GM18909 (cell line): ENCODE measurements at regions not wholly inside any gene's neighbourhood (a gene's known extent, or its start where the extent isn't known, plus 50 kb on each side); places are given as distances from the start of the nearest gene placed in this dataset.

Source experiments
- ATAC-seq: cut with Tn5 transposase; IDR thresholded peaks from one replicate; pipeline ENCODE4 v1.9.1; 2021; ENCODE audit warnings: mild to moderate bottlenecking; ENCODE audit not compliant: unreplicated experiment, poor library complexity

DNA sequence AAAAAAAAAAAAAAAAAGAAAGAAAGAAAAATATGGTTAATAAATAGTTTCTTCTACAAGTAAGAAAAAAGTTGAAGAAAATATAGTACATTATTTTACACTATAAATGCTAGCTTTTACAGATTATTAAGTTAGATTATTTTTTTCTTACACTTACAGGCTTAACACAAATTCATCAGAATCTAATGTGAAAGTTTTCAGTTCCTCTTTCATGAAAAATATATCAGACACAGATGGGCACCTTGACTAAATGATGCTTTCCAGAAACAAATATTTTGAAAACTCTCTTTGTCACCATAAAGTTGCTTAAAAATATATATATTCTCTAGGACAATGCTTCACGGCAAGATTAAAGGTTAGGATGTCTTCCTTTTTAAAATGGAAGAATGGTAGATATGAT lies 321.8 kb upstream of the HSF2 start:
- peak; percentile 49 for ATAC-seq

DNA sequence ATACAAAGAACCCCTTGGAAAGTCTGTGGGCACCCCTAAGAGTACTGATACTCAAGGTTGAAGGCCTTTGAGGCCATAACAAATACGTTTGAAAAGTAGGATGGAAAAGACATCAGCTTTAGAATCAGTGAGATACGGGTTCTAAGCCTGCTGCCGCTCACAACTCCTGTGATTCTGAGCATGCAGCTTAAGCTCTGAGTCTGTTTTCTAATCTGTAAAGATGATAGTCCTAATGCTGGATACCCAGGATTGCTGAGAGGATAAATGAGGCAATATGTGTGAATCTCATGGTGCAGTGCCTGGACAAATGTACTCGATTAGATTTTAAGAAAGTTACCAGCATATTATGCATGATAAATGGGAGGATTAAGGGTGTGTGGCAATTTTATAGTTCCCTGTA lies 321.0 kb upstream of the HSF2 start:
- ATAC-seq: no peak

DNA sequence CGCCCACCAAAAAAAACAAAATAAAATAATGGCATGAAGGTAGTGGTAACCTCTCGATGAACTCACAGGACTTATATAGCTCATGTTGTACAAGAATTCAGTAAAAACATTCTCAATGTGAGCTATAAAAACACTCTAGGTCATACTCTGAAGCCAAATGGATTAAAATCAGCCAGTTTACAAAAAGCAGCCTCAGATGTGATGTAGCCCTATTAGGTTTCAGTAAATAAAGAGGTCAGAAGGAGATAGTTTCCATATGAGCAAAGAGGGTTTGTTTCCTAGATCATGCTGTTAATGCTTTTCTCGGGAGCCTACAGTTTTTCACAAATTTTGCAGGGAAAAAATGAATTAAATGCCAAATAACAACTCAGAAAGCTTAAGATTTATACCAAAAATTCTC lies 319.5 kb upstream of the HSF2 start:
- ATAC-seq: no peak

DNA sequence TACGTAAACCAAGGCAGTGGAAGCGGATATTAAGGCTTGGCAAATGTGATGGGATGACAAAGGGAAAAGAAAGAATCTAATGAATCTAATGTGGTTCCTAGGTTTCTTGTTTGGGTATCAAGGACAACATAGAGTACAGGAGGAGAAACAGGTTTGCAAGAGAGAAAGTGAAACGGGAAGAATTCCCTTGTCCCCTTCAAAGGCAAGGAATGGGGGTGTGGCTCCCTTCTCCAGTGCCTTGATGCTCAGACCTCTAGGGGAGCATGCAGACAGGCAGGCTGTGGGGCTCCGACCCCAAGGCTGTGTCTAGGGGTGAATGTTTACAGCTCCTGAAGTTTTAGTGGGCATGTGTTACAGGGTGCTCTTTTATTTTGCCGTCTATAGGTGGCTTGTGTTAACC lies 317.5 kb upstream of the HSF2 start:
- no peak for ATAC-seq

DNA sequence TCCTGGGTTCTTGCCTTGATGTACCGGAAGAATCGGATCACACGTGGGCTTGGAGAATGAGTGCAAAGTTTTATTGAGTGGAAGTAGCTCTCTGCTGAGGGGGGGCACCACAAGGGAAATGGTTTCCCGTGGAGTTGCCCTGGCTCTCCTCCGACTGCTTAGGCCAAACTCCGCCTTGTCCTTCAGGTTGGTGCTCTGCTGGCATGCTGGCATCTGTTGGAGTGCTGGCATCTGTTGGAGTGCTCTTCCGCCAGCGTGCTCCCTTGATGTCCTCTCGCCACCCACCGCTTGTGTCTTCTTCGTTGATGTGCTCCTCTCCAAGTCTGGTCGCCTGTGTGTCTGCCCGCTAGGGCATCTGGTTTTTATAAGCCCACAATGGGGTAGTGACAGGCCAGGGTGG lies 317.1 kb upstream of the HSF2 start:
- no peak for ATAC-seq

DNA sequence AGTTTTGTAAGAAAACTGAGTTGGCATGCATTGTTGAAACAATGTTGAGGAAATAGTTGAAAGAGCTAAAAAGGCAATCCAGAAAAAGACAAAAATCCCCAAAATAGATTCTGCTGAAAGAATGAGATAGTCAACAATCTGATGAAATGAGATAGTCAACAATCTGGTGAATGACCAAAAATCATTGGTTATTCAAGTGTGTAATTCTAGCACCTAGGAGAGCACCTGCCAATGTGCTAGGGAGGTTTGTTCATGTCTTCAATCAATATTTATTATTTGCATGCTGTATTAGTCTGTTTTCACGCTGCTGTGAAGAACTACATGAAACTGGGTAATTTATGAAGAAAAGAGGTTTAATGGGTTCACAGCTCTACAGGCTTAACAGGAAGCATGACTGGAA lies 307.1 kb upstream of the HSF2 start:
- ATAC-seq: no peak

DNA sequence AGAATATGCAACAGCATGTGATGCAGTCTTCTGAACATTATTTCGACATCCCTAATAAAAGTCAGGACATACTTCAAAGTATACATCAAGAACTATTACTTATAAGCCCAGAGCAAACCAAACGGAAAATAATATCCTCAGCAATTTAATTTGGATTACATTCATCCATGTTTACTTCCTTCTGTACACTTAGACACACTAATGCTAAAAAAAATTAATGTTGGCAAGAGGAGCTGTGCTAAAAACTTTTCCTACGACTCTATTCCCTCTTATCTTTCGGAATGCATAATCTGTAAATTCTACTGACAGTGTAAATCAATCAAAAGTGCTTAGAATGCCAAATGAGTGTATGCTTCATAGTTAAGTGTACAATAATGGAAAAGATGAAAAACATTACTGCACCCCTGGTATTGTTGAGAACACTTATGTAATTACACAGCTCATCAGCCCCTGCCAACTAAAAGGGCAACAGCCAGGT lies 301.2 kb upstream of the HSF2 start:
- ATAC-seq: no peak

DNA sequence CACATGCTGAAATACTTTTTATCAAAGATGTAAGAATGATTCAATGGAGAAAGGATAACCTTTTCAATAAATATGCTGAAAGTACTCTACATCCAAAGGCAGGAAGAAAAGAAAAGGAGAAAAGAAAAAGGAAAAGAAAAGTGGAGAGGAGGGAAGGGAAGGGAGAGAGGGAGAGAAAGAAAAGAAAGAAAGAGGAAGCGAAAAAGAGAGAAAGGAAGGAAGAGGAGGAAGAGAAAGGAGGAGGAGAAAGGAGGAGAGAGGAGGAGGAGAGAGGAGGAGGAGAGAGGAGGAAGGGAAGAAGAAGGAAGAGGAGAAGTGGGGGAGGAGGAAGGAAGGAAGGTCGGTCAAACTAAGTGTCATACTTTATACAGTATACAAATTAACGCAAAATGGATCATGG lies 297.4 kb upstream of the HSF2 start:
- ATAC-seq: no peak

DNA sequence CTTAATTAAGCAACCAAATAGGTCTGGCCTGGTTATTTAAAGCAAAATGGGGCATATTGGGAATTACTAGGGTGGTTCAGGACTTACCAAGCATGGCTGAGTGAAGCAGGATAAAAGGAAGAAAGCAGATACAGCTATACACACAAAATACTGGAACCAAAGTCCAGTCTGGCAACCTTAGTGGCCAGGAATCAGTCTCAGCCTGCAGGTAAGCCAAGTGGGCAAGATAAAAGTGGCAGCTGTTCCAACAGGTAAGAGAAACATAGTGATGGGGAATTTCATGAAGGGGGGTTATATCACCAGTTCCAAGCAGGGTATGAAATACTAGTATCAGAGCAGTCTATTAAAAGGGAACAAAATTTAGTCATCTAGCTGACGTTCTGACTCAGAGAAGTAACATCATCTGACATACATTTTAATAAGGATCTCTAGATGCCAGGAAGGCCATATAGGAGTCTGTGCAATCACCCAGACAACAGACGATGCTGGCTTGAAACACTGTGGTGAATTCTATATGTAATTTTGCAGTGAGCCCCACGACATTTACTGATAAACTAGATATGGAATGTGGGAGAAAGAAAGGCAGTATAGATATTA lies 292.1 kb upstream of the HSF2 start:
- ATAC-seq: no peak

DNA sequence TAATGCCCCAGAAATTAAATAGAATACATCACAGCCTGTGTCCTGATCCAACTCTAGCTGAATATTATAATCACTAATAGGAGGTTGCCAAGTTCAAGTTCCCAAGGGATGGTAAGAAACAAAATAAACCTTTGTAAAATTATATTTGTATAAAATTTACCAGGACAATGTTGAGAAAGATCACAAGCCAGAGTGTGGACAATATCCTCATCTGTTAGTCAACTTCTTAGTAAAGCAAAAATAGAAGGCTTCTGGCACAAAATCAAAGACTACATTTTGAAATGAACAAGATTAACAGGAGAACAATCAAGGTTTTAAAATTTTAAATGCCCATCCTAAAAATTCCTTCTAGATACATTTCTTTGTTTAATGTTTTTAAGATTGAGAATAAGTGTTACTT lies 290.4 kb upstream of the HSF2 start:
- ATAC-seq: no peak

DNA sequence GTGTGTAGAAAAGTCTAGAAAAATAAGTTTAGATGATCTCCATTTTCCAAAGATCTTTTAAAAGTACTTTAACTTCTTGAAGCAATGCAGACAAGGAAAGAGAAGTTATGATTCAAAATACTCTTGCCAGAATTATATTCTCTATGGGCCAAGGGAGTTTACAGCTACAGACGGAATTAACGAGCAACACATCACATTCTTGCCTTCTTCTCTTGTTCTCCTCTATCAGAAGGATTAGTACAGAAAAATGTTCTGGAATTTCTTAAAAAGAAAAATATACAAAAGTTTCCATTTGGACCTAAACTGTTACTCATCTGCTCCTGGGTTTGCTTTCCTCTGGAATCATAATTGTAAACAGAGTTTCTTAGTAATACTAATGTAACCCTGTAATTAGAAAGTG lies 284.7 kb upstream of the HSF2 start:
- ATAC-seq: no peak

DNA sequence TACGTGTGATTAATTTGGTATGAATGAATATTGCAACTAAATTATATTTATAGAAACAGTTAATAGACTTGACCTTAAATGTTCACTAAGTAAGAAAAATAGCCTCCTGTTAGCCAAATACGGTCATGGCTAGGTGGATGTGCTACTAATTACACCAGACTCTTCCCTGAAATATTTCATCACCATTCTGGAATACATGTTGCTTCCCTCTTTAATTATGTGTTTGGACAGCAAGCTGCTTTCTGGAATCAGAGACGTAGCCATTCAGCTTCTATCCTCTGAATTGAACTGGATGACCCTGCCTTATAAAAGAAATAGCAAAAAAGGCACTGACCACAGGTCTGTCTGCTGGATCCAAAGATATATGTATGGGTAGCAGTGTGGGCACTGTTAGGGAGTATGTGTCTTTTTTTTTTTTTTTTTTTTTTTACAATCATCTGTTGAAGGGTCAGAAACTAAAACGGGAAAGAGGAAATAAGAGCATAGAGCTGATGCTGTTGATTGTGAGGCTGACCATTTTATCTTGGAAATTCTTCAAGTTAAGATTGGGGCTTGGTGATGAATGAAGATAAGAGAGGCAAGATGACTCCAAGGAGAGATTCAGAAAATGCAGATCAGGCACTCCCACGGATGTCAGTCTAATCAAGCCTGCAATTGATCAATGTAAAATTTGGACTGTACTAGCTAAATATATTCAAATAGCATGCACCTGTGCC lies 283.2 kb upstream of the HSF2 start:
- ATAC-seq: no peak

DNA sequence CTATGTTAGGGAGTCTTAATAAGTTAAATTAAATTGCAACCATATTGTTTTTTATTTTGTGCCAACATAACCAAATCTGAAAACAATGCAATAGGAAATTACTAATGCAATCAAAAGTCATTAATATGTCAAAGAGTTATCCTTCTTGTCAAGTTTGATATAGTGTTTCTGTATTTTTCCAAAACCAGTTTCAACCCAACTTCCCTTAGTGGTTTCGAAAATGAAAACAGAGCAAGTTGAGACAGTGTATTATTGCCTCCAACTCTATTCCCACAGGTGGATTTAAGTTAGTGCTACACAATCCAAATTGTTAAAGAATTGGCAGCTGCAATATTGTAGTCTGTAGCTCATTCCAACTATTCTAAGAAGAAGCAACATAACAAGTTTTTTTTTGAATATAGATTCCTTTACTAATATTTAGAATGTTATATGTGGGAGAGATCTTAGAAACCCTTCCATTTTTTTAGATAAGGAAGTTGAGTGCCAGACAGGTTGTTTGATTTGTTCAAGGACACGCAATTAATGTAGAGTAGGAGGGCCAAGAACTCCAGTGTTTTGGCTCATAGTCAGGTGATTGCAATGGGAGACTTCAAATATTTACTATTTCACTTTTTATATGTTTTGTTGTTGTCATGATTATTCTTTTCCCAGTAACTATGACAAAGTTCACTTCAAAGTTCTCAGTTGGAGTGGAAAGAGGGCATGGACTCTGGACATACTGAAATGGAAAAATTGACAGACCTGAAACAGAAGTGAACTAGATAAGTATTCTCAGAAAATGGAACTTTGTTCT lies 282.4 kb upstream of the HSF2 start:
- no peak for ATAC-seq

DNA sequence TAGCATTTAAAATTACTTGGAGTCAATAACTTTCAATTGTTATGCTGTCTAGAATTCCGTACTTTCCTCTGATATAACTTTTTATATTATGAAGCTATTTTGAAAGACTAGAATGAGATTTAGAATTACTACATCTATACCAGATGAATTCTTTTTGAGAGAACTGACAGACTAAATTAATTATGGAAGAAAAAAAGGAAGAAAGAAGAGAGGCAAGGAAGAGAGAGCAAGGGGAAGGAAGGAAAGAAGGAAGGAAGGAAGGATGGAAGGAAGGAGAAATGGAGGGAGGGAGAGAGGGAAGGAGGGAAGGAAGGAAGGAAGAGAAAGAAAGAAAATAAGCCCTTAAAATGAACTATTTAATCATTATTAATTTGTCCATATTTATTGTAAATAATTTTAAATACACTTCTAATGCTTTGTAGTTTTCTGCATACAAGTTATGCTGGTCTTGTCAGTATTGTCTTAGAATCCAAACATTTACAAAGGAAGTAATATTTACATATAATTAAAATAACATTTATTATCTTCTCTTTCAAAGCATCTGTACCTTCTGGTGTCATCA lies 280.4 kb upstream of the HSF2 start:
- no peak for ATAC-seq

DNA sequence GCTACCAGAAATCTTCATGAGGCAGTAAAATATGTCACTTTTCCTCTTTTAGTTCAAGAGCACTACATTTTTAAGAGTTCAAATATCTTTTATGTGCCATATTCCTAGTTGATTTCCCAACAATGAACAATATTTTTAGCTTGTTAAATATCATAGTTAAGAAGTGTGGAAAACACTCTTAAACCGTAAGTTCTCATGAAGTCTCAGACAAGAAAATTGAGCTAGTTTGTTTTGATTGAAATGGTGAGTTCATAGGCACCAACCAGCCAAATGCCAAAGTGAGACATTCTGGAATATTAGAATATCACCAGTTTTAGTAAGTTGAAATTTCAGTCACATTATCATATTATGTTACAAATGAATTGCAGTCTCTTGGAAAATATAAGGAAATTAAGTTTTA lies 277.2 kb upstream of the HSF2 start:
- no peak for ATAC-seq

DNA sequence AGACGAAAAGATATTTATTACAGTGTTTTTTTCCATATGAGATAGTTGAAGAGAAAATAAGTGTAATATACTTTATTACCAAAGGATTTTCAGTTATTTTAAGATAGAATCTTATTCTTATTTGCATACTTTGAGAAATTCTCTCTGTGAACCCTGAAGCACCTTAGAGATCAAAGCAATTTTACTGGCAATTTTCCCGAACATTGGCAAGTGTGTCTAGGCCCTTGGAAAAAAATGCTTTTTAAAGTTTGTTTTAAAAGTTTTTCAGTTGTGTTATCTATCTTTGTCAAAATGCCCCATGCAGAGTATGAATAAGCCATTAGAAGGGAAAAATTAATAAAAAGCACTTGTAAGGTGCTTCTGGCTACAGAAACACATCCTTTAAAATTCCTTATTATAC lies 276.8 kb upstream of the HSF2 start:
- no peak for ATAC-seq

DNA sequence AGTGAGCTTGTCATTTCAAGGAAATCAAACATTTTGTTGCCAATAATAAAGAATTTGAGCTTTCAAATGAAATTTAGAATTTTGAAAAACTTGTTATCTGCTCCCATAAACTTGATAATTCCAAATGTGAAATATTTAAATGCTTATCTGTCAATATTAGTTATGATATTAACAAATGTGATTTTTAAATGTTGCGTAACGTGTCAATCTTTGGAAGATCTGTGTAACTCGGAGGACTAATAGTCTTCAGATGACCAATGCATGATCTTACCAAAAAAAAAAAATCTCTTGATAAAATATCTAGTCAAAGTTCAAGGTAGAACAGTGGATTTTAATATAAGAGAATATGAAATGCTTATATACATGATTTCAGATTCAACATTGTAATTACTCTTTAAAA lies 274.5 kb upstream of the HSF2 start:
- ATAC-seq: no peak

DNA sequence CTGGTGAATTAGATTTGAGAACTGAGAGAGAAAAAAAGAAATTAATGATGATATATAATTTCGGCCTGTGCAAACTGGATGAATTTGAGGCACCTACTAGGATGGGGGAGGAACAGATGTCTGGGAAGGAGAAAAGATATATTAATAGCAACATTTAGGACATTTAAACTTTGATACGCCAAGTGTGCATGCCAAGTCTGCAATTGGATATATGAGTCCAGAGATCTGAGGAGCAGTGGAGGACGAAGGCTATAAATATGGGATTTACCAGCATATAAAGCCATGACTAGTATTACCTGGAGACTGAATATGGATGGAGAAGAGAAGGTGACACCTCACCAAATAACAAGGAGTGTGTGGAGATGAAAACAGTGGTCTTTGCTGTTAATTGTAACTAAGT lies 272.6 kb upstream of the HSF2 start:
- ATAC-seq: no peak

DNA sequence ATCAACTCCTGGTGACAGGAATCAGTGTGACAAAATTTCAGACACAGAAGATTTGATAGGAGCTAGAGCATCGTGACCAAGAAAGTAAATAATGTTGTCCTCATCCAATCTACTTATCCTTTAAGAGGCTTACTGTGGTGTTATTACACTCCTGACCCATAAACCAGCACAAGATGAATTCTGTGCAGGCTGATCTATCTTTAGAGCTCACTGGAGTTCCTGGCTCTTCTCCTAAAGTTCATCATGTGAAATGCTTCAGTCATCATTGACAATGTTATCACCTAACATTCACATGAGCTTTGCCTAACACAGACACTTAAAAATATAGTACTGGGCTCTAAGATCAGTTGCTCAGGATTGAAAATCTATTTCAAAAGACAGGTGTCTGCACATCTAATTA lies 271.0 kb upstream of the HSF2 start:
- ATAC-seq: no peak

DNA sequence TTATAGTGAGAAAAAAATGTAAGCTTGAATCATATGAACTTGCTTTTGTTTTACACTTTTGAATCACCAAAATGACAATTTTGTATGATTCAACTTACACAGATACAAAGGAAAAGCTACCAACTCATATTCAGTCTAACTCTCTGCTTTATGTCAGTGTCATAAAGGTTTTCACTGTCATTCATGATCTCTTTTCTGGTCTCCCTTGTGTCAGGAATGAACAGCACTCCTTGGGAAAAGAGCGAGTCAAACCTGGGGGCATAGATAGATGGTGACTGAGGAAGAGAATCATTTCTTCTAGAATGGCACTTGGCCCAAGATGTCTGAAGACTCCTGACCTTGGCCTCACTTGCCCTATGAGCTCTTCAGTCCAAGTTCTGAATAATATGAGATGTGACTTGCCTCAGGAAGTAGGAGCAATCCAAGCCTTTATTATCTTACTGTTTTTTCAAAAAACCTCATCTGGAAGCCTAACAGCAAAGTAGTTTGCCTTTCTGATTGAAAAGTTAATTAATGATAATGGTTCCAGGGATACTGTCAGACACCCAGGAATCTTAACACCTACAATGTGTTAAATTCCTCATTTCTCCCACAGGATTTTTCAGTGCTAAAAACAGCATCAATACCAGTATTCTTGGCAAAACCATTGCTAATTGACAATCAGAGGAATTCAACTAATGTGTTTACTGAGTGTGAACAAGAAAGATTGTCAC lies 270.0 kb upstream of the HSF2 start:
- ATAC-seq: no peak

DNA sequence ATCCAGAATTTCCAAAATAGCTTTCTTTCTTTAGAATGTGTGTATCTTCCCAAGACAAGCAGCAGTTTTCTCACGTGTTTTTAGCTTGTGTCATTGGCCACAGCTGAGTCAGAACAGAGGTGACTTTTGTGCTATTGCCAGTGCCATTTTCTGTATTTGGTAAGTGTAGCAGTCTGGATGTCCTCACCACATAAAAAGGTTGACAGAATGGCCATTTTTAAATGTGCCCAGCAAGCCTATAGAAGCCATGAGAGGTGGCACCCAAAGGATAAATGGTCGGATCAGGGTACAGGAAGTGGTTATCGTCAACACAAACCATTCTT lies 269.5 kb upstream of the HSF2 start:
- ATAC-seq: no peak
